Skeletal muscle tissue (tissue), 3 donors: ENCODE measurements at regions not wholly inside any gene's neighbourhood (a gene's known extent, or its start where the extent isn't known, plus 50 kb on each side); places are given as distances from the start of the nearest gene placed in this dataset.

Source experiments
- H3K27ac ChIP-seq: one replicate; pipeline ENCODE4 v1.7.0; 2013; ENCODE audit warnings: mild to moderate bottlenecking, low read depth, low read length, inconsistent platforms
- H3K27me3 ChIP-seq, 3 donors: one replicate each; pipeline ENCODE4 v1.7.0; 2013; ENCODE audit warnings: low read length in 3 of 3; ENCODE audit not compliant: control insufficient read depth in 3 of 3, insufficient read depth in 3 of 3
- H3K36me3 ChIP-seq, 3 donors: one replicate each; pipeline ENCODE4 v1.7.0; 2013; ENCODE audit warnings: low read length in 3 of 3; ENCODE audit not compliant: control insufficient read depth in 3 of 3, insufficient read depth in 3 of 3
- H3K4me1 ChIP-seq, 3 donors: one replicate each; pipeline ENCODE4 v1.7.0; 2013; ENCODE audit warnings: low read length in 3 of 3, mild to moderate bottlenecking in 3 of 3; ENCODE audit not compliant: control insufficient read depth in 3 of 3, insufficient read depth in 3 of 3
- H3K4me3 ChIP-seq, 3 donors: one replicate each; pipeline ENCODE4 v1.7.0; 2013; ENCODE audit warnings: low read length in 3 of 3
- H3K9ac ChIP-seq, 3 donors: one replicate each; pipeline ENCODE4 v1.7.0; 2013; ENCODE audit warnings: low read length in 3 of 3, mild to moderate bottlenecking in 3 of 3, moderate library complexity in 2 of 3, low read depth in 1 of 3
- H3K9me3 ChIP-seq, 3 donors: one replicate each; pipeline ENCODE4 v1.7.0; 2013; ENCODE audit warnings: low read length in 3 of 3; ENCODE audit not compliant: control insufficient read depth in 3 of 3
- donor health status: Osteomylitis.

- Histone ChIP-seq H3K9me3 (no peaks in the 10 kb centered on the region), H3K9ac (no peak overlapping the region), H3K27ac (no peak overlapping the region), H3K36me3 (no peaks in the 10 kb centered on the region), H3K27me3 (no peaks in the 10 kb centered on the region), H3K4me3 (no peak overlapping the region), H3K4me1 (no peaks in the 10 kb centered on the region)
Measured at GRCh38 chr5:153157156-153157555, 333.3 kb upstream of the GRIA1 start.

GRCh38 chr5:153158608-153159007 is 331.9 kb upstream of the GRIA1 start:
- Histone ChIP-seq H3K9me3 (no peaks in the 10 kb centered on the region), H3K36me3 (no peaks in the 10 kb centered on the region), H3K9ac (no peak overlapping the region), H3K4me3 (no peak overlapping the region), H3K4me1 (no peaks in the 10 kb centered on the region), H3K27me3 (no peaks in the 10 kb centered on the region), H3K27ac (no peak overlapping the region)

- H3K27ac ChIP-seq, result no peak overlapping the region
- no peaks in the 10 kb centered on the region for H3K27me3 ChIP-seq
- H3K36me3 ChIP-seq, result no peaks in the 10 kb centered on the region
- H3K9me3 ChIP-seq, result no peaks in the 10 kb centered on the region
- H3K4me3 ChIP-seq, result no peak overlapping the region
- no peaks in the 10 kb centered on the region for H3K4me1 ChIP-seq
- H3K9ac ChIP-seq, result no peak overlapping the region
Measured at GRCh38 chr5:153159616-153160015, 330.9 kb upstream of the GRIA1 start.

- Histone ChIP-seq H3K4me3 (no peak overlapping the region), H3K27me3 (no peaks in the 10 kb centered on the region), H3K9me3 (no peaks in the 10 kb centered on the region), H3K36me3 (no peaks in the 10 kb centered on the region), H3K4me1 (no peaks in the 10 kb centered on the region), H3K9ac (no peak overlapping the region), H3K27ac (no peak overlapping the region)
Measured at GRCh38 chr5:153168241-153168640, 322.2 kb upstream of the GRIA1 start.

GRCh38 chr5:153187503-153187902 is 303.0 kb upstream of the GRIA1 start:
- Histone ChIP-seq H3K4me3 (no peak overlapping the region), H3K9ac (no peak overlapping the region), H3K36me3 (no peaks in the 10 kb centered on the region), H3K27me3 (no peaks in the 10 kb centered on the region), H3K27ac (no peak overlapping the region), H3K9me3 (no peaks in the 10 kb centered on the region), H3K4me1 (no peaks in the 10 kb centered on the region)

- Histone ChIP-seq H3K4me1 (no peaks in the 10 kb centered on the region), H3K27ac (no peak overlapping the region), H3K9ac (no peak overlapping the region), H3K36me3 (no peaks in the 10 kb centered on the region), H3K9me3 (no peaks in the 10 kb centered on the region), H3K4me3 (no peak overlapping the region), H3K27me3 (no peaks in the 10 kb centered on the region)
Measured at GRCh38 chr5:153206361-153206760, 284.1 kb upstream of the GRIA1 start.

- H3K36me3 ChIP-seq, result no peaks in the 10 kb centered on the region
- H3K27me3 ChIP-seq, result no peaks in the 10 kb centered on the region
Measured at GRCh38 chr5:153209016-153209415, 281.5 kb upstream of the GRIA1 start.

GRCh38 chr5:153209687-153210086 is 280.8 kb upstream of the GRIA1 start:
- Histone ChIP-seq H3K4me3 (no peak overlapping the region), H3K4me1 (no peaks in the 10 kb centered on the region), H3K27me3 (no peaks in the 10 kb centered on the region), H3K9ac (no peak overlapping the region), H3K9me3 (no peaks in the 10 kb centered on the region), H3K27ac (no peak overlapping the region), H3K36me3 (no peaks in the 10 kb centered on the region)

More at GRCh38 chr5:153209016-153209415, 281.5 kb upstream of the GRIA1 start:
- no peak overlapping the region for H3K9ac ChIP-seq
- no peak overlapping the region for H3K27ac ChIP-seq
- H3K4me1 ChIP-seq, result no peaks in the 10 kb centered on the region
- H3K9me3 ChIP-seq, result no peaks in the 10 kb centered on the region
- H3K4me3 ChIP-seq, result no peak overlapping the region

- Histone ChIP-seq H3K9ac (no peak overlapping the region), H3K27me3 (no peaks in the 10 kb centered on the region), H3K4me1 (no peaks in the 10 kb centered on the region), H3K4me3 (no peak overlapping the region), H3K9me3 (no peaks in the 10 kb centered on the region), H3K27ac (no peak overlapping the region), H3K36me3 (no peaks in the 10 kb centered on the region)
Measured at GRCh38 chr5:153211076-153211475, 279.4 kb upstream of the GRIA1 start.

GRCh38 chr5:153212471-153212870 is 278.0 kb upstream of the GRIA1 start:
- Histone ChIP-seq H3K27me3 (no peaks in the 10 kb centered on the region), H3K4me1 (no peaks in the 10 kb centered on the region), H3K27ac (no peak overlapping the region), H3K9me3 (no peaks in the 10 kb centered on the region), H3K36me3 (no peaks in the 10 kb centered on the region), H3K9ac (no peak overlapping the region), H3K4me3 (no peak overlapping the region)

GRCh38 chr5:153222936-153223335 is 267.5 kb upstream of the GRIA1 start:
- Histone ChIP-seq H3K4me1 (no peaks in the 10 kb centered on the region), H3K9me3 (peaks cover 0 to 2% (median 1%) of the 10 kb centered on the region in 3 donors), H3K36me3 (no peaks in the 10 kb centered on the region), H3K27ac (no peak overlapping the region), H3K9ac (no peak overlapping the region), H3K27me3 (no peaks in the 10 kb centered on the region), H3K4me3 (no peak overlapping the region)
